Esophagus muscularis mucosa (tissue), 4 donors: ENCODE measurements at regions not wholly inside any gene's neighbourhood (a gene's known extent, or its start where the extent isn't known, plus 50 kb on each side); places are given as distances from the start of the nearest gene placed in this dataset.

Experiments
- DNase-seq: peaks from one replicate; pipeline ENCODE4 v3.0.0-alpha.2; 2017; ENCODE audit errors: extremely low spot score
- H3K27ac ChIP-seq, 4 donors: fragments of 200-600 bp; sonication (generic); replicated peaks in 1 of 4; 1 replicate in 3 of 4; 2 replicates in 1 of 4; pipeline ENCODE4 v1.5.1; 2016 to 2019; ENCODE audit warnings: mild to moderate bottlenecking in 1 of 4
- H3K27me3 ChIP-seq, 4 donors: fragments of 200-600 bp; sonication (generic); one replicate each; pipeline versions ENCODE4 v1.5.1 to v1.6.0; 2016 to 2019
- H3K36me3 ChIP-seq, 4 donors: fragments of 200-600 bp; sonication (generic); one replicate each; pipeline ENCODE4 v1.5.1; 2016 to 2019
- H3K4me1 ChIP-seq, 4 donors: fragments of 200-600 bp; sonication (generic); one replicate each; pipeline ENCODE4 v1.5.1; 2016 to 2019
- H3K4me3 ChIP-seq, 4 donors: fragments of 200-600 bp; sonication (generic); 1 replicate in 2 of 4; 2 replicates in 2 of 4; pipeline ENCODE4 v1.5.1; 2016 to 2019; ENCODE audit warnings: mild to moderate bottlenecking in 4 of 4, moderate library complexity in 1 of 4
- H3K9me3 ChIP-seq, 4 donors: fragments of 200-600 bp; sonication (generic); 1 replicate in 3 of 4; 2 replicates in 1 of 4; pipeline ENCODE4 v1.5.1; 2016 to 2019
- EP300 ChIP-seq: sonication (generic); formaldehyde crosslinking; IDR thresholded peaks from one replicate; pipeline ENCODE4 v1.6.1; 2017; ENCODE audit warnings: antibody characterized with exemption
- POLR2A ChIP-seq: fragments of 450-650 bp; IDR thresholded peaks from one replicate; pipeline ENCODE4 v1.6.1; 2017; ENCODE audit warnings: antibody characterized with exemption, moderate library complexity, mild to moderate bottlenecking, low read depth
- POLR2AphosphoS5 ChIP-seq, 2 donors: sonication (generic); formaldehyde crosslinking; IDR thresholded peaks; one replicate each; pipeline ENCODE4 v1.6.1; 2017; ENCODE audit warnings: antibody characterized with exemption in 2 of 2
- WGBS: methylation state at CpG from one replicate; pipeline ENCODE4 v1.1.5; 2018; 5-methylcytosine and 5-hydroxymethylcytosine counted together
- intact Hi-C: fragments of 100-400 bp; cut with DNase I; formaldehyde crosslinking; loops from one replicate; pipeline ENCODE4 v1.15.1; 2023
- TF ChIP-seq, protein P1 (sequence below), 3 experiments: fragments of 200-600 bp in 2 of 3; fragments of 450-650 bp in 1 of 3; sonication (generic) in 2 of 3; IDR thresholded peaks; one replicate each; pipeline ENCODE4 v1.5.1; 2017 to 2019; ENCODE audit warnings: antibody characterized with exemption in 3 of 3, mild to moderate bottlenecking in 2 of 3, moderate library complexity in 1 of 3

DNA sequence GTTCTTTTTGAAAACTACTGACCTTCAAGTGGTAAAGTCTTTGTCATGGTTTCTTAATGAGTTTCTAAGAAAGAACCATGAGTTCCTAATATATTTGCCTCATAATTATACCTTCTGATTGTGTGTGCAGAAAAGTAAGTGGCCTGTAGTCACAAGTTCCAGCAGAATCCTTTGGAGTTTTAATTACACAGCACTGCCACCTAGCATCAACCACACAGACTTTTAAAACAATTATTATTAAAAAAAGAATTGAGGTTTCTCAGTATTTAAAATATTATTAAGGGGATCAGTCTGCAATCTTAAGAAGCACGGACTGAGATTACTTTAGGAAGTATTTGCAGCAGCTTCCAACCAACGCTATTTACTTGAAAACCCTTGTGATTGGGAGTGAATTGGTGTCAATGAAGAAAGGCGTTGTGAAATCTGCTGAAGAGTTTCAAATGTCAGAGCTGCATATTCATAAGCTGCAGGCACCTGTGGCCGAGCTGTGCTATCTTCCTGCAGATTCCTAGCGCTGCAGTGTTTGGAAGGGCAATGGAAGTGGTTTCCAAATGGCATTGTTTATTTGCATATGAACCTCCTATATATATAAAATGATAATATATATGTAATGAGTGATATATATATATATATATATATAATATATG lies 1074.2 kb upstream of the WWC1 start:
- H3K27me3 ChIP-seq = no peaks in the 10 kb centered on the region
- no peak overlapping the region for H3K27ac ChIP-seq
- intact Hi-C loops = no loop called here
- H3K4me1 ChIP-seq = no peaks in the 10 kb centered on the region
- H3K4me3 ChIP-seq = no peak overlapping the region
- 42% methylated on average over 5 of the region's 5 CpGs for WGBS
- DNase-seq = no peak
- TF ChIP-seq, protein P1, sequence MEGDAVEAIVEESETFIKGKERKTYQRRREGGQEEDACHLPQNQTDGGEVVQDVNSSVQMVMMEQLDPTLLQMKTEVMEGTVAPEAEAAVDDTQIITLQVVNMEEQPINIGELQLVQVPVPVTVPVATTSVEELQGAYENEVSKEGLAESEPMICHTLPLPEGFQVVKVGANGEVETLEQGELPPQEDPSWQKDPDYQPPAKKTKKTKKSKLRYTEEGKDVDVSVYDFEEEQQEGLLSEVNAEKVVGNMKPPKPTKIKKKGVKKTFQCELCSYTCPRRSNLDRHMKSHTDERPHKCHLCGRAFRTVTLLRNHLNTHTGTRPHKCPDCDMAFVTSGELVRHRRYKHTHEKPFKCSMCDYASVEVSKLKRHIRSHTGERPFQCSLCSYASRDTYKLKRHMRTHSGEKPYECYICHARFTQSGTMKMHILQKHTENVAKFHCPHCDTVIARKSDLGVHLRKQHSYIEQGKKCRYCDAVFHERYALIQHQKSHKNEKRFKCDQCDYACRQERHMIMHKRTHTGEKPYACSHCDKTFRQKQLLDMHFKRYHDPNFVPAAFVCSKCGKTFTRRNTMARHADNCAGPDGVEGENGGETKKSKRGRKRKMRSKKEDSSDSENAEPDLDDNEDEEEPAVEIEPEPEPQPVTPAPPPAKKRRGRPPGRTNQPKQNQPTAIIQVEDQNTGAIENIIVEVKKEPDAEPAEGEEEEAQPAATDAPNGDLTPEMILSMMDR (IDR thresholded peaks at IDR 0.05) = peak in 1 of 3 experiments; percentile 13
- TF ChIP-seq POLR2A = no peak
- no peaks in the 10 kb centered on the region for H3K9me3 ChIP-seq
- no peaks in the 10 kb centered on the region for H3K36me3 ChIP-seq

DNA sequence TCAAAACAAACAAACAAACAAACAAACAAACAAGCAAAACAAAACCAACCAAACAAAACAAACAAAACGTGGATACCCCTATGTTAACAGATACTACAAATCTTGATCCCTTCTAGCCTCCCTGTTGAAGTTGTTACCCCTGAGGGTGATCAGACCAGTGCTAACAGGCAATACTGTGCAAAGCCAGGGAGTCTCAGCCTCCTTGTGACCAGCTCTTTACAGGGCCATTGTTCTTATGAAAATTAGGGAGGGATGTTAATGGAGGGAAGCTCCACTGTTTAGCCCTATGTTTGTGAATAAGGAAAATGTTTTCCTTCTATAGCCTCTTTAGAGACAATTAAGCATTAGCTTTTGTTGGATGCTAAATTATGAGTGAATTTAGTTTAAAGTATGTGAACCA lies 1072.1 kb upstream of the WWC1 start:
- intact Hi-C loops = no loop called here

DNA sequence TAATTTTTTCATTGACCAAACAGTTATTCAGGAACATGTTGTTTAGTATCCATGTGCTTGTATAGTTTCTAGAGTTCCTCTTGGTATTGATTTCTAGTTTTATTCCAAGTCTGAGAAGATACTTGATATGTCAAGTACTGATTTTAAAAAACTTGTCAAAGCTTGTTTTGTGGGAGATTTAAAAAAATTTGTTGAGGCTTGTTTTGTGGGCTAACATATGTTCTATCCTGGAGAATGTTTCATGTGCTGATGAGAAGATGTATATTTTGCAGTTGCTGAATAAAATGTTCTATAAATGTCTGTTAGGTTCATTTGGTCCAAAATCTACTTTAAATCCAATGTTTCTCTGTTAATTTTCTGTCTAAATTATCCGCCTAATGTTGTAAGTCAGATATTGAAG lies 1065.1 kb upstream of the WWC1 start:
- H3K27me3 ChIP-seq = no peaks in the 10 kb centered on the region
- H3K4me1 ChIP-seq = no peaks in the 10 kb centered on the region
- no peaks in the 10 kb centered on the region for H3K36me3 ChIP-seq
- H3K27ac ChIP-seq = no peak overlapping the region
- 80% methylated on average over 1 of the region's 1 CpG for WGBS
- TF ChIP-seq POLR2A (no peak), POLR2AphosphoS5 (IDR thresholded peaks at IDR 0.05) (no peak), EP300 (no peak)
- TF ChIP-seq, protein P1 (IDR thresholded peaks at IDR 0.05) = no peak
- intact Hi-C loops = no loop called here
- peaks cover 0 to 14% (median 9%) of the 10 kb centered on the region in 4 donors for H3K9me3 ChIP-seq
- DNase-seq = no peak
- H3K4me3 ChIP-seq = no peak overlapping the region

More for the DNA sequence above, 1072.1 kb upstream of the WWC1 start:
- WGBS = 47% methylated on average over 1 of the region's 1 CpG
- Histone ChIP-seq H3K4me3 (no peak overlapping the region), H3K9me3 (no peaks in the 10 kb centered on the region), H3K27ac (no peak overlapping the region), H3K4me1 (no peaks in the 10 kb centered on the region), H3K27me3 (no peaks in the 10 kb centered on the region), H3K36me3 (no peaks in the 10 kb centered on the region)
- no peak for DNase-seq
- TF ChIP-seq POLR2A = no peak
- TF ChIP-seq, protein P1 (IDR thresholded peaks at IDR 0.05) = no peak
- no peak for TF ChIP-seq EP300
- TF ChIP-seq POLR2AphosphoS5 (IDR thresholded peaks at IDR 0.05) = no peak

DNA sequence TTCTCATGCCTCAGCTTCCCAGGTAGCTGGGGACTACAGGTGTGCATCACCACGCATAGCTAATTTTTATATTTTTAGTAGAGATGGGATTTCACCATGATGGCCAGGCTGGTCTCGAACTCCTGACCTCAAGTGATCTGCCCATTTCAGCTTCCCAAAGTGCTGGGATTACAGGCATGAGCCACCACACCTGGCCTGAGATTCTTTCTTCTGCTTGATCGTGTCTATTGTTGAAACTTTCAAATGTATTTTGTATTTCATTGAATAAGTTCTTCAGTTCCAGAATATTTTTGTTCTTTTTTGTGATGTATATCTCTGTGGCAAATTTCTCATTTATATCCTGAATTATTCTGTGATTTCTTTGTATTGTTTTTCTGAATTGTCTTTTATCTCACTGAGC lies 1063.3 kb upstream of the WWC1 start:
- TF ChIP-seq POLR2AphosphoS5 (IDR thresholded peaks at IDR 0.05) (no peak), POLR2A (no peak), EP300 (no peak)
- TF ChIP-seq, protein P1 (IDR thresholded peaks at IDR 0.05) = no peak
- no peaks in the 10 kb centered on the region for H3K27me3 ChIP-seq
- peaks cover 0 to 14% (median 9%) of the 10 kb centered on the region in 4 donors for H3K9me3 ChIP-seq
- H3K4me3 ChIP-seq = no peak overlapping the region
- DNase-seq = no peak
- H3K4me1 ChIP-seq = no peaks in the 10 kb centered on the region
- intact Hi-C loops = no loop called here
- WGBS = 89% methylated on average over 3 of the region's 3 CpGs
- no peaks in the 10 kb centered on the region for H3K36me3 ChIP-seq
- no peak overlapping the region for H3K27ac ChIP-seq

DNA sequence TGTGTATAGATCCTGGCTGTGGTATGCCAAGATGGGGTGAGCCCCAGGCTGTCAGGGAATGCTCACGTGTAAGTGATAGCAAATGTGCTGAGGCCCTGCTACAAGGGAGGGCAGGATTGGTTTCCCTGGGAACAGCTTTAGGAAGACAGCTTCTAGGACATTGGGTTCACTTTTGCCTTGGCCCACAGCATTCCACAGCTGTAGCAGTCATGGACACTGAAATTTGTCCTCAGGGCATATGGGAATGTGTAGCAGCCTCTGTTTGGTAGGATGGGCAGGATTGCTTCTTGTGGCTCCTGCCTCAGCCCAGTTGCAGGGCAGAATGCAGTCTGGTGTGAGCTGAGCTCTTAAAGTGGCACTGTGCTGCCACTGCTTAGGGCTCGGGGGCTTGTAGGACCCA lies 1061.7 kb upstream of the WWC1 start:
- Histone ChIP-seq H3K4me1 (no peaks in the 10 kb centered on the region), H3K36me3 (no peaks in the 10 kb centered on the region), H3K27me3 (no peaks in the 10 kb centered on the region), H3K27ac (no peak overlapping the region), H3K9me3 (peaks cover 0 to 14% (median 9%) of the 10 kb centered on the region in 4 donors), H3K4me3 (no peak overlapping the region)
- no peak for DNase-seq
- WGBS = 90% methylated on average over 2 of the region's 2 CpGs
- TF ChIP-seq POLR2AphosphoS5 (IDR thresholded peaks at IDR 0.05) (no peak), EP300 (no peak)
- TF ChIP-seq, protein P1 (IDR thresholded peaks at IDR 0.05) = no peak
- intact Hi-C loops = no loop called here
